Subcutaneous abdominal adipose tissue (tissue), 5 donors: ENCODE measurements at regions not wholly inside any gene's neighbourhood (a gene's known extent, or its start where the extent isn't known, plus 50 kb on each side); places are given as distances from the start of the nearest gene placed in this dataset.

Experiments used
- H3K27ac ChIP-seq: one replicate; pipeline ENCODE4 v1.7.0; 2013; ENCODE audit warnings: low read depth, mild to moderate bottlenecking, inconsistent platforms, low read length, moderate library complexity
- H3K27me3 ChIP-seq, 5 donors: one replicate each; pipeline ENCODE4 v1.7.0; 2013; ENCODE audit warnings: low read length in 5 of 5, inconsistent platforms in 1 of 5; ENCODE audit not compliant: control insufficient read depth in 5 of 5, insufficient read depth in 4 of 5
- H3K36me3 ChIP-seq, 5 donors: one replicate each; pipeline ENCODE4 v1.7.0; 2013; ENCODE audit warnings: low read length in 5 of 5; ENCODE audit not compliant: control insufficient read depth in 5 of 5, insufficient read depth in 5 of 5
- H3K4me1 ChIP-seq, 5 donors: one replicate each; pipeline ENCODE4 v1.7.0; 2013; ENCODE audit warnings: low read length in 5 of 5, mild to moderate bottlenecking in 3 of 5, moderate library complexity in 1 of 5; ENCODE audit not compliant: control insufficient read depth in 5 of 5, insufficient read depth in 5 of 5
- H3K4me3 ChIP-seq, 5 donors: one replicate each; pipeline ENCODE4 v1.7.0; 2013; ENCODE audit warnings: low read length in 5 of 5, low read depth in 1 of 5
- H3K9ac ChIP-seq, 5 donors: one replicate each; pipeline ENCODE4 v1.7.0; 2013; ENCODE audit warnings: low read length in 5 of 5, mild to moderate bottlenecking in 4 of 5, moderate library complexity in 3 of 5
- H3K9me3 ChIP-seq, 5 donors: one replicate each; pipeline ENCODE4 v1.7.0; 2013; ENCODE audit warnings: low read length in 5 of 5; ENCODE audit not compliant: control insufficient read depth in 5 of 5
- donor health status: healthy.
- donor health status: healthy.
- donor health status: healthy.
- donor health status: healthy.
- donor health status: healthy.

- no peaks in the 10 kb centered on the region for H3K36me3 ChIP-seq
- peaks cover 0 to under 1% (median 0%) of the 10 kb centered on the region in 5 donors for H3K9me3 ChIP-seq
- no peaks in the 10 kb centered on the region for H3K27me3 ChIP-seq
- H3K9ac ChIP-seq: no peak overlapping the region
- H3K4me3 ChIP-seq: no peak overlapping the region
- H3K27ac ChIP-seq: no peak overlapping the region
- H3K4me1 ChIP-seq: peaks cover 0 to 6% (median 0%) of the 10 kb centered on the region in 5 donors
These were observed 69.2 kb upstream of the PRNP start for GRCh38 chr20:4617019-4617418.

GRCh38 chr20:4613718-4614620 lies 72.3 kb upstream of the PRNP start:
- no peak overlapping the region for H3K9ac ChIP-seq
- no peaks in the 10 kb centered on the region for H3K27me3 ChIP-seq
- no peaks in the 10 kb centered on the region for H3K36me3 ChIP-seq
- H3K4me1 ChIP-seq: peaks cover 0 to 6% (median 0%) of the 10 kb centered on the region in 5 donors
- no peak overlapping the region for H3K27ac ChIP-seq
- H3K9me3 ChIP-seq: no peaks in the 10 kb centered on the region
- no peak overlapping the region for H3K4me3 ChIP-seq

- Histone ChIP-seq H3K4me1 (peaks cover 0 to 6% (median 0%) of the 10 kb centered on the region in 5 donors), H3K27ac (no peak overlapping the region), H3K27me3 (no peaks in the 10 kb centered on the region), H3K9ac (no peak overlapping the region), H3K9me3 (no peaks in the 10 kb centered on the region), H3K4me3 (no peak overlapping the region), H3K36me3 (no peaks in the 10 kb centered on the region)
These were observed 73.1 kb upstream of the PRNP start for GRCh38 chr20:4613184-4613583.

- H3K9ac ChIP-seq: no peak overlapping the region
- H3K27ac ChIP-seq: no peak overlapping the region
- H3K9me3 ChIP-seq: no peaks in the 10 kb centered on the region
- peaks cover 0 to 2% (median 0%) of the 10 kb centered on the region in 5 donors for H3K27me3 ChIP-seq
- H3K4me1 ChIP-seq: peaks cover 0 to 12% (median 5%) of the 10 kb centered on the region in 5 donors
- no peak overlapping the region for H3K4me3 ChIP-seq
- no peaks in the 10 kb centered on the region for H3K36me3 ChIP-seq
These were observed 75.4 kb upstream of the PRNP start for GRCh38 chr20:4610871-4611270.

GRCh38 chr20:4609511-4609910 lies 76.7 kb upstream of the PRNP start:
- Histone ChIP-seq H3K9ac (peak overlapping the region in 1 of 5 donors; percentile 13), H3K27ac (no peak overlapping the region), H3K36me3 (no peaks in the 10 kb centered on the region), H3K27me3 (peaks cover 0 to 2% (median 0%) of the 10 kb centered on the region in 5 donors), H3K9me3 (no peaks in the 10 kb centered on the region), H3K4me3 (no peak overlapping the region), H3K4me1 (peaks cover 0 to 12% (median 5%) of the 10 kb centered on the region in 5 donors)

- Histone ChIP-seq H3K4me3 (no peak overlapping the region), H3K27ac (no peak overlapping the region), H3K9me3 (no peaks in the 10 kb centered on the region), H3K27me3 (peaks cover 0 to 2% (median 0%) of the 10 kb centered on the region in 5 donors), H3K4me1 (peaks cover 0 to 8% (median 0%) of the 10 kb centered on the region in 5 donors), H3K36me3 (no peaks in the 10 kb centered on the region), H3K9ac (no peak overlapping the region)
These were observed 77.4 kb upstream of the PRNP start for GRCh38 chr20:4608861-4609260.

GRCh38 chr20:4607287-4607713 lies 79.0 kb upstream of the PRNP start:
- Histone ChIP-seq H3K36me3 (no peaks in the 10 kb centered on the region), H3K4me3 (no peak overlapping the region), H3K27me3 (peaks cover 0 to 3% (median 2%) of the 10 kb centered on the region in 5 donors), H3K9ac (no peak overlapping the region), H3K9me3 (no peaks in the 10 kb centered on the region), H3K27ac (no peak overlapping the region), H3K4me1 (peaks cover 0 to 6% (median 0%) of the 10 kb centered on the region in 5 donors)

GRCh38 chr20:4606051-4606450 lies 80.2 kb upstream of the PRNP start:
- Histone ChIP-seq H3K36me3 (no peaks in the 10 kb centered on the region), H3K4me1 (peaks cover 0 to 6% (median 4%) of the 10 kb centered on the region in 5 donors), H3K9me3 (no peaks in the 10 kb centered on the region), H3K27ac (no peak overlapping the region), H3K27me3 (peaks cover 0 to 3% (median 2%) of the 10 kb centered on the region in 5 donors), H3K9ac (no peak overlapping the region), H3K4me3 (no peak overlapping the region)

- Histone ChIP-seq H3K27me3 (peaks cover 0 to 3% (median 2%) of the 10 kb centered on the region in 5 donors), H3K9me3 (no peaks in the 10 kb centered on the region), H3K4me1 (peaks cover 0 to 6% (median 4%) of the 10 kb centered on the region in 5 donors), H3K27ac (no peak overlapping the region), H3K9ac (no peak overlapping the region), H3K4me3 (no peak overlapping the region), H3K36me3 (no peaks in the 10 kb centered on the region)
These were observed 81.1 kb upstream of the PRNP start for GRCh38 chr20:4605166-4605565.

- Histone ChIP-seq H3K27ac (no peak overlapping the region), H3K4me3 (no peak overlapping the region), H3K4me1 (peaks cover 0 to 6% (median 4%) of the 10 kb centered on the region in 5 donors), H3K9me3 (no peaks in the 10 kb centered on the region), H3K9ac (no peak overlapping the region), H3K27me3 (peaks cover 0 to 3% (median 2%) of the 10 kb centered on the region in 5 donors), H3K36me3 (no peaks in the 10 kb centered on the region)
These were observed 81.7 kb upstream of the PRNP start for GRCh38 chr20:4604580-4604979.
